AG08395 (cell line): ENCODE measurements at regions not wholly inside any gene's neighbourhood (a gene's known extent, or its start where the extent isn't known, plus 50 kb on each side); places are given as distances from the start of the nearest gene placed in this dataset.
"Not testable (repeated sequence)": the region's sequence is repeated elsewhere in the genome, so short reads cannot be mapped to it uniquely, and the experiment has no call there.

Experiments
- DNase-seq: peaks from one replicate; pipeline ENCODE4 v3.0.0; 2012; ENCODE audit warnings: mixed read lengths, low spot score

DNA sequence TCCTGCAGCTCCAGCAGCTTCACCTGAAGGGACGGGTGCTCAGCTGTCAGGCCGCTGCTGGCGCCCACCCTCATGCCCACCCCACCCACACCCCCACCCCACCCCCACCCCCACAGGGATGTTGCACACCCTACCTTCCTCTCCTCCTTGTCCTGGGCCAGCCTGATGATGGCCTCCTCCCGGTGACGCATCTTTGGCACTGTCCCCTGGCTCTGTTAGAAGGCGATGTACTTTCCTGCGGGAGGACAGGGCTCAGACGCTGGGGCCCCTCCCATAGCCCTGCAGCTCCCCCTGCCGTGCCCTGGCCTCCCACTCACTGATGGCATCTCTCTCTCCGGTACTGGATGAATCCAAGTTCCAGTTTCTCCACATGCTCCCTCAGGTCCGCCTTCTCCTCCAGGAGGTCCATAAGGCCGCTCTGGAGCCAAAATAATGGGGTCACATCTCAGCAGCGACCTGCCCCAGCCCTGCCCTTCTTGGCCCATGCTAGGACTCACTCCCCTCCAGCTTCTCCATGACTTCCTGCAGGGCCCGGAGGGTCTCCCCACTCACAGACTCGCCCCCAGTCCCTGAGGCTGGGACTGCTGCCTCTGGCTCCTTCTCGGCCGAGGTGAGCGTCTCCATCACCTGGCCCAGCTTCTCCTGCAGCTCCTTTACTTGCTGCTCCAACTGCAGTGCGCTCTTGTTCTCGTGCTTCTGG lies 55.2 kb downstream of the GOLGA8B start:
- DNase-seq: not testable (repeated sequence)

DNA sequence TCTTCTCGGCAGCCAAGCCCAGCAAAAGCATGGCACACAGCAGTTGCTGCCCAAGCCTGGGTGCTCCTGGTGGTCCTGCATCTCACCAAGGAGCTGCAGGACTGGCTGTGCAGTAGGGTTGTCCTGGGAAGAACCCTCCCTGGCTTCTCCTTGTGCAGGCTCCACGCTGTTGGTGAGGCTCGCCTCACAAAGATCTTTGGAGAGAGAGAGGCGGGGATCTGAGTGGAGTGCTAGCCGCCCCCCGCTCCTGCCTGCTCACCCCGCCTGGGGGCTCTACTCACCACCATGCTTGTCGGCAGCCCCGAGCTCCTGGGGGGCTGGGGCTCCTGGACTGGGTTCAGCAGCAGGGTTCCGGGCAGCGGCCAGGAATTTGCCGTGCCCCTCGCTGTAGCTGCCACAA lies 55.8 kb downstream of the GOLGA8B start:
- DNase-seq: not testable (repeated sequence)

DNA sequence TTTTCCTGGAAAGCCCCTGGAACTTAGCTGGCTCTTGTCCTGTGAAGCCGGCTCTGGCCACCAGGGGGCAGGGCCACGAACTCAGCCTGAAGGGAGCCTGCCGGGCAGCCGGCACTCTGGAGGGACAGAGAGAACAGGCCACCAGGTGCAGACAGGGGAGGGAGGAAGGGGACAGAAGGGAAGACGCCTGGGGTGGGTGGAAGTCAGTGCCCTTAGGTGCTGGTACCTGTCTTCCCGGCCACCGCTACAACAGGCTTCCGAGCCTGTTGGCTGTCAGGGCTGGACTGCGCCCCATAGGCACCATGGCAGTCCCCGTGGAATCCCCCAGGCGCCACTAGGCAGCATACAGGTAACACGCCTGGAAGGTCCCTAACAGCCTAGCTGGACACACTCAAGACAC lies 59.6 kb downstream of the GOLGA8B start:
- DNase-seq: not testable (repeated sequence)

GRCh38 chr15:34522601-34523000 lies 60.9 kb downstream of the GOLGA8B start:
- not testable (repeated sequence) for DNase-seq

DNA sequence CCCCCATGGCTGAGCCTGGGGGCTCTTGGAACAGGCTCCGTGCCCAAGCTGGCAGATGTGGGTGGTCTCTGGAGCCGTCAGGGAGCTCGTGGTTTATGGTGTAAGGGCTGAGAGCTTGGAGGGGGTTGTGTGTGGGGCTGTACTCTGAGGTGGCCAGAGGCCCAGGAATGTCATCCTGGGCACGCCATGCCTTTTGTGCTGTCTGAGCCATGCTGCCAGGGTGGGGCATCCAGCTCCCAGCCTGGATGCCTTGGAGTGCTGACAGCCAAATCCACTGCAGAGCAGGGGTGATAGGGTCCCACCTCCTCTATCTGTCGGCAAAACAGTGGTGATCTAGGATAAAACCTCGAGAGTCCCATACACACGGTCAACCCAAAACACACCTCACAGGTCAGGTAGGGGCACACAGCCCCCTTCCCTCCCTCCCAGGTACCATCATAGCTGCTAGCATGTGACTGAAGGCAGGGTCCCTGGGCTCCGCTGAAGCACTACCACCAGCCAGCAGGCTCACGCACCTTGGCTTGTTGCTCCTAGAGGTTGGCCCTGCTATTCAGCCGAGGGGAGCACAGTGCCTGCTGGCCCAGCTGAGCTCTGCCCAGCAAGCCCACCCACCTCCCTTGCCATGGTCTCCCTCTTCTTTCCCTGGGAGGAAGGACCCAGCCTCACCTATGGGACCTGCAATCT lies 61.5 kb downstream of the GOLGA8B start:
- DNase-seq: not testable (repeated sequence)

- no peak for DNase-seq
These were observed 62.9 kb downstream of the GOLGA8B start for GRCh38 chr15:34520566-34520965.

DNA sequence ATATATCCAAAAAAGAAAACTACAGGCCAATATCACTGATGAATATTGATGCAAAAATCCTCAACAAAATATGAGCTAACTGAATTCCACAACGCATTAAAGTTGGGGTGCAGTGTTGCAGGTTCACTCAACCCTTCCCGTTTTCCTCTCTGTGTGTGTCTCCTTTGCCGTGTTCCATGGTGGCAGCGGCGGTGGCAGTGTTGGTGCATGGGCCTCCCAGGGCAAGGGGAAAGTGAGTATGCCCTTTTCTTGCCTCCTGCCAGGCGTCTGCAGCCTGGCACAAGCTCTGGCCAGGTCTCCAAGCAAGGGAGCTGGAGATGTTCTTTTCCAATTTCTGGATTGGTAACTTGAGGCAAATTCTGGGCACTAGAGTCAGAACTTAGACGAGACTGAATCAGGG lies 63.4 kb downstream of the GOLGA8B start:
- not testable (repeated sequence) for DNase-seq

DNA sequence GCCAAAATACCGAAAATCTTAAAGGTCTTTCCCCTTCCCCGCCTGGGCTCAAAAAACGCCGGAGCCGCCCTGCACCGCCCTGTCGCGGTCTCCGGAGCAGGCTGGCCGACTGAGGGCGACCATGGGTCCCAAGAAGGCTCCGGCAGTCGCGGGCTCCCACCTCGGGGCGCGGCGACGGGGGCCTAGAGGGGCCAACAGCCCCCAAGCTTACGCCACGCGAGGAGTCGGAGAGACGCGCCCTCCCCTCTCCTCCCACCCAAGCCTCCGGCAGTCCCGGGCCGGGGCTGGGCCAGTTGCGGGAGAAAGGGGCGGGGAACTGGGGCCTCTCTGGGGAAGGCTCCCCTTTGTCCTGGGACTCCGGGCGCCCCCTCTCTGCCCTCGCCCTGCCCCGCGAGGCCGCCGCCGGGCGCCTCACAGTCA lies 69.2 kb downstream of the GOLGA8B start:
- peak; percentile 44 for DNase-seq

GRCh38 chr15:34512628-34513027 lies 70.8 kb downstream of the GOLGA8B start:
- DNase-seq: no peak

DNA sequence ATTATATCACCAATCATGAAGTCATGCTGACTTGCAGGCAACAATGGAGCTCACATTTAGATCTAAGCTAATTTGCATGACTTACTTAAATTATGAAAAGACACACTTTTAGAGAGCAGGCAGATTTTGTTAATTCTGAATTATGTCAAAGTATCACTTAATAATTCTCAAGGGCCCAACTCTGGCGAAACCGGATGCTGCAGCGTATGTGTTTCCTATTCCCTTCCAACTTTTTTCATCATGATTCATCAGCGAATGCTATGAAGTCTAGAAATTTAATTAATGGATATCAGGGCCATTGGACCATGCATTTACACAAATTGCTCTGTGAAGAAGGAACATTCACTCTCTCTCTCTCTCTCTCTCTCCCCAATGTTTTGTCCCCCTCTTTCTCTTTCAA lies 63.5 kb upstream of the GOLGA8A start:
- no peak for DNase-seq

- DNase-seq: no peak
These were observed 58.8 kb upstream of the GOLGA8A start for GRCh38 chr15:34496207-34496995.

DNA sequence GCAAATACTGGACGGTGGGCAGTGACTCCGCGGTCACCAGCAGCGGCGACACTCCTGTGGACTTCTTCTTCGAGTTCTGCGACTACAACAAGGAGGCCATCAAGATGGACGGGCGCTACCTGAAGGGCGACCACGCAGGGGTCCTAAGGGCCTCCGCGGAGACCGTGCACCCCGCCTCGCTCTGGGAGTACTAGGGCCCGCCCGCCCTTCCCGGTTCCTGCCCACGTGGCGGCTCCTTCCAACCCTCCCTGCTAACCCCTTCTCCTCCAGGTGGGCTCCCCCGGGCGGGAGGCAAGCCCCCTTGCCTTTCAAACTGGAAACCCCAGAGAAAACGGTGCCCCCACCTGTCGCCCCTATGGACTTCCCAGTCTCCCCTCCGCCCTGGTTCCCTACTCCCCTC lies 58.1 kb upstream of the GOLGA8A start:
- DNase-seq: not testable (repeated sequence)

- no peak for DNase-seq
These were observed 56.4 kb upstream of the GOLGA8A start for GRCh38 chr15:34494084-34494399.

DNA sequence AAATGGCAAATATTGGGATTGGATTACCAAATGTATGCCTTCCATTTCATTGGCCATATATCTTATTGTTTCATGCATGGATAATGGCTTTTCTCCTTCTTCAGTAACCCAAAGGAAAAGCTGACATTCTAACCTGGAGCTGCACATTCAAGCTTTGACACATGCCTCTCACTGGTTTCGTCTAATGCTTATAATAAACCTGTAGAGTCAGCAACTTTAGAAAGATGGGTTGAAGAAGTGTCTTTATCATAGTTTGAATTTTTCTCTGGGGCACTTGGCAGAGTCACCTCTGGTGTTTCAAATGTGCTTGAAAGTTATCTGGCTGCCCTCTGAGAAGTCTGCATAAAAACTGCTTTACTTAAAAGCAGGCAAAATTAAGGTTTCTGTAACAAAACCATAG lies 55.4 kb upstream of the GOLGA8A start:
- no peak for DNase-seq

DNA sequence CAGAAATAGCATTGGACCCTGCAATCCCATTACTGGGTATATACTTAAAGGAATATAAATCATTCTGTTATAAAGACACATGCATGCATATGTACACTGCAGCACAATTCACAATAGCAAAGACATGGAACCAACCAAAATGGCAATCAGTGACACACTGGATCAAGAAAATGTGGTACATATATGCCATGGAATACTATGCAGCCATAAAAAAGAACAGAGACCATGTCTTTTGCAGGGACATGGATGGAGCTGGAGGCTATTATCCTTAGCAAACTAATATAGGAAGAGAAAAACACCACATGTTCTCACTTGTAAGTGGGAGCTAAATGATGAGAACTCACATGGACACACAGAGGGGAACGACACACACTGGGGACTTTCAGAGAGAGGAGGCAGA lies 53.9 kb upstream of the GOLGA8A start:
- not testable (repeated sequence) for DNase-seq

DNA sequence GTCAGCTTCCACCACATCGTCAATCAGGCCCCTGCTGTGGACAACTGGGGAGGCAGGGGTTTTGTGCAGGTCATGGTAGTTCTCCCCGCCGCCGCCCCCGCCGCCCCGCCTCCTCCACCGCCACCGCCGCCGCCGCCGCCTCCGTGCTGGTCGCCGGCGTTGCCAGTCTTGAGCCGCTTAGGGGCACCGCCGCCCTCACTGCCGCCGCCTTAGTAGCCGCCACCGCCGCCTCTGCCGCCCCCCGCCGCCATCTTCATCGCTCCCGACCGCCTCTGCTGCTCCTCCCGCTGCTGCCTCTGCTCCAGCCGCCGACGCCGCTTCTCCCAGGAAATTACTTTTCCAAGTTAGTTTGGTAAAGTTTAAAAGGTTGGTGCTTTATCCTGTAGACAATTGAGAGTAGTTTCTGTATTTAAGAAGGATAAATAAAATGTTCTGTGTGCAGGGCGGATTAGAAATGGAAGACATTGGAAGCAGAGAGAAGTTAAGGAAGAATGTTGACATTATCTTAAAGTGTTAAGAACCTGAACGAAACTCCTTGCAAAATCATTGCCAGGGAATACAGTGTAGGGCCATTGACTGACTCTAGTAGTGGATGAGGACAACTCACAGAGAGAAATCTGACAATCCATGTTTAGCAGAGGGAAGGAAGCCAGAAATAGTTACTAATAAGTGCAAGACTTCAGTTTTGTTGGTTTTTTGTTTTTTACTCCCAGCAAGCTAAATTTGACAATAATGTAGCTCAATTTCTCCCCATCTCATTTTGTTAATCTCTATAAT lies 53.0 kb upstream of the GOLGA8A start:
- no peak for DNase-seq

GRCh38 chr15:34488973-34489959 lies 51.7 kb upstream of the GOLGA8A start:
- not testable (repeated sequence) for DNase-seq
